Neural cell (in vitro differentiated cells): ENCODE measurements at regions not wholly inside any gene's neighbourhood (a gene's known extent, or its start where the extent isn't known, plus 50 kb on each side); places are given as distances from the start of the nearest gene placed in this dataset.

Experiments used
- H2AFZ ChIP-seq: fragments of 200-600, 300-800 bp; sonication (generic), shearing (Covaris generic); 2 replicates; pipeline ENCODE4 v1.6.0; 2014; ENCODE audit warnings: low read depth, mild to moderate bottlenecking, antibody characterized with exemption, low read length, moderate library complexity
- H3F3A ChIP-seq: fragments of 200-600 bp; shearing (Covaris generic); 2 replicates; pipeline ENCODE4 v1.6.1; 2016; ENCODE audit warnings: mild to moderate bottlenecking, moderate library complexity, mixed read lengths, antibody characterized with exemption, low read length; ENCODE audit not compliant: insufficient read depth, poor library complexity, severe bottlenecking
- H3K27ac ChIP-seq: fragments of 200-600, 300-800 bp; sonication (generic), shearing (Covaris generic); 2 replicates; pipeline ENCODE4 v1.5.1; 2014; ENCODE audit warnings: mild to moderate bottlenecking, low read length, moderate library complexity
- H3K27me3 ChIP-seq: fragments of 300-800, 200-600 bp; sonication (generic), shearing (Covaris generic); 2 replicates; pipeline ENCODE4 v1.6.0; 2014; ENCODE audit warnings: mild to moderate bottlenecking, low read depth, low read length, moderate library complexity; ENCODE audit not compliant: insufficient read depth
- H3K36me3 ChIP-seq: fragments of 300-800, 200-600 bp; sonication (generic), shearing (Covaris generic); 2 replicates; pipeline ENCODE4 v1.5.1; 2014; ENCODE audit warnings: mild to moderate bottlenecking, antibody characterized with exemption, low read length, moderate library complexity; ENCODE audit not compliant: insufficient read depth
- H3K4me2 ChIP-seq: fragments of 300-800, 200-600 bp; sonication (generic), shearing (Covaris generic); 2 replicates; pipeline ENCODE4 v1.6.0; 2014; ENCODE audit warnings: mild to moderate bottlenecking, low read length
- H3K4me3 ChIP-seq: fragments of 300-800, 200-600 bp; sonication (generic), shearing (Covaris generic); 2 replicates; pipeline ENCODE4 v1.5.1; 2014; ENCODE audit warnings: mild to moderate bottlenecking, low read length, moderate library complexity
- H3K79me2 ChIP-seq: fragments of 200-600 bp; shearing (Covaris generic); replicated peaks from 2 replicates; pipeline ENCODE4 v1.6.0; 2014; ENCODE audit warnings: mild to moderate bottlenecking, low read length, moderate library complexity; ENCODE audit not compliant: insufficient read depth
- H3K9ac ChIP-seq: fragments of 300-800, 200-600 bp; sonication (generic), shearing (Covaris generic); 2 replicates; pipeline ENCODE4 v1.6.1; 2016; ENCODE audit warnings: mild to moderate bottlenecking, low read length, mixed read lengths
- H3K9me2 ChIP-seq: fragments of 200-600 bp; shearing (Covaris generic); 2 replicates; pipeline ENCODE4 v1.6.1; 2016; ENCODE audit warnings: mild to moderate bottlenecking, low read length, mixed read lengths; ENCODE audit not compliant: insufficient read depth
- H3K9me3 ChIP-seq: fragments of 200-600, 300-800 bp; sonication (generic), shearing (Covaris generic); 2 replicates; pipeline ENCODE4 v1.6.1; 2016; ENCODE audit warnings: mild to moderate bottlenecking, mixed run types, low read length, moderate library complexity, mixed read lengths
- H4K20me1 ChIP-seq: fragments of 200-600 bp; shearing (Covaris generic); 2 replicates; pipeline ENCODE4 v1.6.1; 2016; ENCODE audit warnings: mild to moderate bottlenecking, mixed run types; ENCODE audit not compliant: insufficient read depth
- CTCF ChIP-seq: fragments of 450-650 bp; IDR thresholded peaks from 2 replicates; pipeline ENCODE4 v1.5.1; 2014; ENCODE audit warnings: antibody characterized with exemption, mild to moderate bottlenecking, moderate library complexity; ENCODE audit not compliant: poor library complexity, severe bottlenecking
- EP300 ChIP-seq: fragments of 450-650 bp; conservative IDR thresholded peaks from 2 replicates; pipeline ENCODE4 v1.6.1; 2014; ENCODE audit warnings: antibody characterized with exemption, mild to moderate bottlenecking, moderate library complexity; ENCODE audit not compliant: poor library complexity, severe bottlenecking
- EZH2 ChIP-seq: fragments of 200-600, 300-800 bp; shearing (Covaris generic), sonication (generic); IDR thresholded peaks from 2 replicates; pipeline ENCODE4 v1.6.1; 2014; ENCODE audit warnings: antibody characterized with exemption, low read length, borderline replicate concordance, mild to moderate bottlenecking; ENCODE audit not compliant: insufficient read depth, poor library complexity, severe bottlenecking
- MXI1 ChIP-seq: fragments of 450-650 bp; conservative IDR thresholded peaks from 2 replicates; pipeline ENCODE4 v1.6.1; 2014; ENCODE audit warnings: antibody characterized with exemption, mild to moderate bottlenecking; ENCODE audit not compliant: poor library complexity, severe bottlenecking
- POLR2AphosphoS5 ChIP-seq: IDR thresholded peaks from 2 replicates; pipeline ENCODE4 v1.6.1; 2012
- RAD21 ChIP-seq: fragments of 450-650 bp; conservative IDR thresholded peaks from 2 replicates; pipeline ENCODE4 v1.6.1; 2014; ENCODE audit warnings: antibody characterized with exemption, mild to moderate bottlenecking, moderate library complexity
- SMC3 ChIP-seq: fragments of 450-650 bp; conservative IDR thresholded peaks from 2 replicates; pipeline ENCODE4 v1.6.1; 2014; ENCODE audit warnings: antibody characterized with exemption, mild to moderate bottlenecking, moderate library complexity; ENCODE audit not compliant: poor library complexity
- TAF1 ChIP-seq: IDR thresholded peaks from 2 replicates; pipeline ENCODE4 v1.6.1; 2012; ENCODE audit warnings: low read depth
- TF ChIP-seq, protein P1 (sequence below): IDR thresholded peaks from 2 replicates; pipeline ENCODE4 v1.6.1; 2012; ENCODE audit warnings: borderline replicate concordance

DNA sequence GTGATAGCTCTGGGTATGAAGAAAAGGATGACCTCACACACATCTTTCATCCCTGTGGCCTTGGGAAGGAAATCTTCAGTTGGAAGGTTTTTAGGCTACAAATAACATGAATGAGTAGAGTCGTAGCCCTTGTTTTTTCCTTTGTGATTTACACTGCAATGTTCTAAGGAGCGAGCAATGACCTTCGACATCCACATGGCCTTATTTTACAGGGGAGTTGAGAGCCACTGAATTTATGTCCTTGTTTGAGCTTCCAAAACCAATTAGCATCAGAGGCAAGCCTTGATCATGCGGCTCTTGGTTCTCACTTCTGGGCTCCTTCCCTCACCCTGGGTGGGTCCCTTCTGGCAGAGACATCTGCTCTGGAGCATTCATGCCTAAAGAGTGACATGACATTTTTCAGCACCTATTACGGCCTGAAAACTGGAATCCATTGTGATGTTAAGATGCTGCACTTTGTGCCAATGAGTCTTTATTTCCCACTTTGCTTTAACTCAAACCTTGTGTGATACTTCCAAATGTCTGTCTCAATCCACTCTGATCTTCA is 70.5 kb upstream of the RUNX1 start:
- Histone ChIP-seq H3K4me3 (no peak overlapping the region), H3K9ac (no peak overlapping the region), H2AFZ (no peak overlapping the region), H3F3A (no peaks in the 10 kb centered on the region), H3K9me3 (no peaks in the 10 kb centered on the region), H3K4me2 (no peak overlapping the region), H3K27me3 (no peaks in the 10 kb centered on the region), H3K9me2 (no peaks in the 10 kb centered on the region), H3K27ac (no peak overlapping the region), H3K79me2 (no peaks in the 10 kb centered on the region), H3K36me3 (no peaks in the 10 kb centered on the region), H4K20me1 (no peaks in the 10 kb centered on the region)
- TF ChIP-seq TAF1, result no peak
- no peak for TF ChIP-seq CTCF
- no peak for TF ChIP-seq EZH2

- H3F3A ChIP-seq, result no peaks in the 10 kb centered on the region
- H3K9me2 ChIP-seq, result no peaks in the 10 kb centered on the region
- no peak overlapping the region for H2AFZ ChIP-seq
- H3K27ac ChIP-seq, result no peak overlapping the region
- no peaks in the 10 kb centered on the region for H3K79me2 ChIP-seq
- no peak overlapping the region for H3K9ac ChIP-seq
- TF ChIP-seq SMC3, result no peak
- TF ChIP-seq, protein P1, sequence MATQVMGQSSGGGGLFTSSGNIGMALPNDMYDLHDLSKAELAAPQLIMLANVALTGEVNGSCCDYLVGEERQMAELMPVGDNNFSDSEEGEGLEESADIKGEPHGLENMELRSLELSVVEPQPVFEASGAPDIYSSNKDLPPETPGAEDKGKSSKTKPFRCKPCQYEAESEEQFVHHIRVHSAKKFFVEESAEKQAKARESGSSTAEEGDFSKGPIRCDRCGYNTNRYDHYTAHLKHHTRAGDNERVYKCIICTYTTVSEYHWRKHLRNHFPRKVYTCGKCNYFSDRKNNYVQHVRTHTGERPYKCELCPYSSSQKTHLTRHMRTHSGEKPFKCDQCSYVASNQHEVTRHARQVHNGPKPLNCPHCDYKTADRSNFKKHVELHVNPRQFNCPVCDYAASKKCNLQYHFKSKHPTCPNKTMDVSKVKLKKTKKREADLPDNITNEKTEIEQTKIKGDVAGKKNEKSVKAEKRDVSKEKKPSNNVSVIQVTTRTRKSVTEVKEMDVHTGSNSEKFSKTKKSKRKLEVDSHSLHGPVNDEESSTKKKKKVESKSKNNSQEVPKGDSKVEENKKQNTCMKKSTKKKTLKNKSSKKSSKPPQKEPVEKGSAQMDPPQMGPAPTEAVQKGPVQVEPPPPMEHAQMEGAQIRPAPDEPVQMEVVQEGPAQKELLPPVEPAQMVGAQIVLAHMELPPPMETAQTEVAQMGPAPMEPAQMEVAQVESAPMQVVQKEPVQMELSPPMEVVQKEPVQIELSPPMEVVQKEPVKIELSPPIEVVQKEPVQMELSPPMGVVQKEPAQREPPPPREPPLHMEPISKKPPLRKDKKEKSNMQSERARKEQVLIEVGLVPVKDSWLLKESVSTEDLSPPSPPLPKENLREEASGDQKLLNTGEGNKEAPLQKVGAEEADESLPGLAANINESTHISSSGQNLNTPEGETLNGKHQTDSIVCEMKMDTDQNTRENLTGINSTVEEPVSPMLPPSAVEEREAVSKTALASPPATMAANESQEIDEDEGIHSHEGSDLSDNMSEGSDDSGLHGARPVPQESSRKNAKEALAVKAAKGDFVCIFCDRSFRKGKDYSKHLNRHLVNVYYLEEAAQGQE, result no peak
- TF ChIP-seq EP300, result no peak
- no peak for TF ChIP-seq POLR2AphosphoS5
- TF ChIP-seq TAF1, result no peak
- TF ChIP-seq RAD21, result no peak
- TF ChIP-seq MXI1, result no peak
- no peak overlapping the region for H3K4me3 ChIP-seq
- H3K27me3 ChIP-seq, result no peaks in the 10 kb centered on the region
- no peak overlapping the region for H3K4me2 ChIP-seq
- no peaks in the 10 kb centered on the region for H3K9me3 ChIP-seq
- H4K20me1 ChIP-seq, result no peaks in the 10 kb centered on the region
- no peaks in the 10 kb centered on the region for H3K36me3 ChIP-seq
These were observed 67.7 kb upstream of the RUNX1 start for GRCh38 chr21:35116777-35117176.

DNA sequence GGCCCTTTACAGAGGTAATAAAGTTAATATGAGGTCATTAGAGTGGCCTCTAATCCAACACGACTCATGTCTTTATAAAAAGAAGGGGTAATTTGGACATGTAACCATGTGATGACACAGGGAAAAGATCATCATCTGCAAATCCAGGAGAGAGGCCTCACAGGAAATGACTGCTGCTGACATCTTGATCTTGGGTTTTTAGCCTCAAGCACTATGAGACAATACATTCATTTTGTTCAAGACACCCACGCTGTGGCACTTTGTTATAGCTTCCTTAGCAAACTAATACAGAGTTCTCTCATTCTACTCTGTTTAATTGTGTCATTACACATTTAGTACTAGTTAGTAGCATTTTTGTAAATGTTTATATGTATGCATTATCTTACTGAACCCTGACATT is 64.0 kb upstream of the RUNX1 start:
- no peak overlapping the region for H3K9ac ChIP-seq
- H3K4me2 ChIP-seq, result no peak overlapping the region
- TF ChIP-seq EP300 (no peak), MXI1 (no peak), SMC3 (no peak), EZH2 (no peak), CTCF (no peak), POLR2AphosphoS5 (no peak), TAF1 (no peak), RAD21 (no peak)
- TF ChIP-seq, protein P1, result no peak
- H3K27me3 ChIP-seq, result no peaks in the 10 kb centered on the region
- H3K4me3 ChIP-seq, result no peak overlapping the region
- no peaks in the 10 kb centered on the region for H3K36me3 ChIP-seq
- H3K27ac ChIP-seq, result no peak overlapping the region
- no peaks in the 10 kb centered on the region for H3K9me2 ChIP-seq
- no peak overlapping the region for H2AFZ ChIP-seq
- no peaks in the 10 kb centered on the region for H4K20me1 ChIP-seq
- H3K9me3 ChIP-seq, result no peaks in the 10 kb centered on the region
- H3F3A ChIP-seq, result no peaks in the 10 kb centered on the region
- no peaks in the 10 kb centered on the region for H3K79me2 ChIP-seq
